GM13977 (cell line): ENCODE measurements at regions not wholly inside any gene's neighbourhood (a gene's known extent, or its start where the extent isn't known, plus 50 kb on each side); places are given as distances from the start of the nearest gene placed in this dataset.

Source experiments
- DNase-seq: peaks from one replicate; pipeline ENCODE4 v3.0.0; 2012; ENCODE audit warnings: low spot score
- CTCF ChIP-seq: IDR thresholded peaks from 2 replicates; pipeline ENCODE4 v1.5.1; 2012; ENCODE audit warnings: mild to moderate bottlenecking, control low read depth; ENCODE audit not compliant: insufficient read depth; ENCODE audit errors: extremely low read depth, missing control alignments
- in situ Hi-C: fragments of 300-500 bp; cut with MboI; formaldehyde crosslinking; loops from one replicate; pipeline ENCODE4 v1.12.0; 2022; ENCODE audit warnings: low sequenced_read_pairs, low pct_unique_long_range_greater_than_20kb, mixed read lengths, inconsistent platforms; ENCODE audit not compliant: unreplicated experiment

GRCh38 chr20:60210779-60211617 is 252.8 kb downstream of the CDH26 start:
- peak; percentile 39 for DNase-seq
- peak; percentile 66 for TF ChIP-seq CTCF
- in situ Hi-C loops, result no loop called here

GRCh38 chr20:60211618-60212463 is 253.6 kb downstream of the CDH26 start:
- DNase-seq, result no peak
- TF ChIP-seq CTCF, result no peak
- in situ Hi-C loops, result no loop called here

- TF ChIP-seq CTCF, result no peak
- in situ Hi-C loops, result no loop called here
- no peak for DNase-seq
These were observed 254.5 kb downstream of the CDH26 start for GRCh38 chr20:60212695-60213094.

GRCh38 chr20:60213126-60213893 is 255.1 kb downstream of the CDH26 start:
- in situ Hi-C loops, result no loop called here
- TF ChIP-seq CTCF, result no peak
- DNase-seq, result no peak

- TF ChIP-seq CTCF, result no peak
- in situ Hi-C loops, result no loop called here
- DNase-seq, result no peak
These were observed 256.9 kb downstream of the CDH26 start for GRCh38 chr20:60214901-60215815.
